Prostate gland (tissue), 2 donors: ENCODE measurements at regions not wholly inside any gene's neighbourhood (a gene's known extent, or its start where the extent isn't known, plus 50 kb on each side); places are given as distances from the start of the nearest gene placed in this dataset.

ENCODE experiments used
- DNase-seq: peaks from one replicate; pipeline ENCODE4 v3.0.0-alpha.2; 2019; ENCODE audit warnings: low spot score
- H3K27ac ChIP-seq, 2 donors: fragments of 200-600 bp; sonication (generic); 2 replicates each; pipeline ENCODE4 v1.5.1; 2017 to 2019
- H3K27me3 ChIP-seq: fragments of 200-600 bp; sonication (generic); replicated peaks from 2 replicates; pipeline ENCODE4 v1.5.1; 2019; ENCODE audit not compliant: insufficient read depth
- H3K36me3 ChIP-seq, 2 donors: fragments of 200-600 bp; sonication (generic); 1 replicate in 1 of 2; 2 replicates in 1 of 2; pipeline versions ENCODE4 v1.5.1 to v1.8.1; 2017 to 2019
- H3K4me1 ChIP-seq: fragments of 200-600 bp; sonication (generic); replicated peaks from 2 replicates; pipeline ENCODE4 v1.5.1; 2019
- H3K4me3 ChIP-seq, 2 donors: fragments of 200-600 bp; sonication (generic); 2 replicates each; pipeline ENCODE4 v1.5.1; 2017 to 2019
- H3K9me3 ChIP-seq: fragments of 200-600 bp; sonication (generic); 2 replicates; pipeline ENCODE4 v1.5.1; 2017
- CTCF ChIP-seq, 4 experiments: fragments of 200-600 bp in 2 of 4; fragments of 450-650 bp in 2 of 4; sonication (generic) in 2 of 4; IDR thresholded peaks; 1 replicate in 3 of 4; 2 replicates in 1 of 4; pipeline ENCODE4 v1.5.1; 2016 to 2019; ENCODE audit warnings: antibody characterized with exemption in 4 of 4, mild to moderate bottlenecking in 2 of 4, moderate library complexity in 2 of 4
- POLR2A ChIP-seq: fragments of 450-650 bp; IDR thresholded peaks from one replicate; pipeline ENCODE4 v1.6.1; 2016; ENCODE audit warnings: antibody characterized with exemption, mild to moderate bottlenecking
- POLR2AphosphoS5 ChIP-seq: sonication (generic); formaldehyde crosslinking; IDR thresholded peaks from one replicate; pipeline ENCODE4 v1.6.1; 2017; ENCODE audit warnings: antibody characterized with exemption
- WGBS: methylation state at CpG from one replicate; pipeline ENCODE4 v1.1.5; 2018; 5-methylcytosine and 5-hydroxymethylcytosine counted together
- intact Hi-C: fragments of 100-400 bp; cut with DNase I; formaldehyde crosslinking; loops from one replicate; pipeline ENCODE4 v1.14.2; 2022

- WGBS, result 48% methylated on average over 4 of the region's 4 CpGs
- TF ChIP-seq CTCF (IDR thresholded peaks at IDR 0.05) (no peak), POLR2A (no peak), POLR2AphosphoS5 (no peak)
- H3K9me3 ChIP-seq, result no peaks in the 10 kb centered on the region
- no peaks in the 10 kb centered on the region for H3K27me3 ChIP-seq
- no peak overlapping the region for H3K4me3 ChIP-seq
- no peaks in the 10 kb centered on the region for H3K36me3 ChIP-seq
- no peak for DNase-seq
- intact Hi-C loops, result no loop called here
- no peaks in the 10 kb centered on the region for H3K4me1 ChIP-seq
- H3K27ac ChIP-seq, result no peak overlapping the region
Observed at GRCh38 chr3:24899901-24900603, 405.4 kb upstream of the THRB start.

DNA sequence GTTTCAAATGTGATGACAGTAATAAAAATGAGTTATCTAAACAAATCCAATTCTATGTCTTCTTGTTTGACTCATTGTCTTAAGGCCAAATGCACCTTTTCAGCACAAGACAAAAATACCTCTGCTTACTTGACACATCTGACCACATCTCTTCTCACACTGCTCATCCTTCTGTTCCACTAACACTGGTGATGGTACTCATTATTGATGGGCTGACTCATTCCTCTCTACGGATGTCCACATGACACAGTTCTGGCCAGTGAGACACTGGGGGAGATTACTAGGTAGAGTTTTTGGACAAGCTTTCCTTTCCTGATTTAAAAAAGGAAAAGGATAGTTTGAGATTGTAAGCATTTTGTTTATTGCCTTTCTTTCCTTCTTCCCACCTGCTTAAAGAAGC lies 410.6 kb upstream of the THRB start:
- no peak for DNase-seq
- no peak overlapping the region for H3K27ac ChIP-seq
- no peaks in the 10 kb centered on the region for H3K36me3 ChIP-seq
- 89% methylated on average over 1 of the region's 1 CpG for WGBS
- no peaks in the 10 kb centered on the region for H3K4me1 ChIP-seq
- no peaks in the 10 kb centered on the region for H3K9me3 ChIP-seq
- intact Hi-C loops, result no loop called here
- TF ChIP-seq POLR2A (no peak), POLR2AphosphoS5 (no peak), CTCF (IDR thresholded peaks at IDR 0.05) (no peak)
- no peak overlapping the region for H3K4me3 ChIP-seq
- H3K27me3 ChIP-seq, result no peaks in the 10 kb centered on the region

DNA sequence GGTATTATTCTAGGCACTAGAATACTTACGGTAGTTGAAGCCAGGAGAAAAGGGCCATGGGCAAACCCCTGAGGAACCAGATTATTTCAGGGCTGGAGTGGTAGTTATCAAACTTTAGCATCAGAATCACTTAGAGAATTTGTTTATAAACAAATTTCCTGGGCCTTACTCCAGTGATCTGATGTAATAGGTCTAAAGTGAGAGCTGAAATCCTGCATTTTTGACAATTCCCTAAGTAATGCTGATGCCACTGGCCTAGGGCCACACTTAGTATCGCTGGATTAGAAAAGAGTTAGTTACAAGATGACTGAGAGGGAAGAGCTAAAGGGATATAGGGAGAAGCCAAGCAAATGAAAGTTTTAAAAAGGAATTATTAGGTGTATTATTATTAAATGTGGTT lies 412.5 kb upstream of the THRB start:
- Histone ChIP-seq H3K27ac (no peak overlapping the region), H3K36me3 (no peaks in the 10 kb centered on the region), H3K4me1 (no peaks in the 10 kb centered on the region), H3K27me3 (no peaks in the 10 kb centered on the region), H3K9me3 (no peaks in the 10 kb centered on the region), H3K4me3 (no peak overlapping the region)
- intact Hi-C loops, result no loop called here
- WGBS, result 83% methylated on average over 2 of the region's 2 CpGs
- DNase-seq, result no peak
- TF ChIP-seq CTCF (IDR thresholded peaks at IDR 0.05) (no peak), POLR2AphosphoS5 (no peak), POLR2A (no peak)

- intact Hi-C loops, result no loop called here
- TF ChIP-seq CTCF (IDR thresholded peaks at IDR 0.05) (no peak), POLR2AphosphoS5 (no peak), POLR2A (no peak)
- Histone ChIP-seq H3K36me3 (no peaks in the 10 kb centered on the region), H3K27ac (no peak overlapping the region), H3K27me3 (no peaks in the 10 kb centered on the region), H3K4me1 (no peaks in the 10 kb centered on the region), H3K4me3 (no peak overlapping the region), H3K9me3 (no peaks in the 10 kb centered on the region)
- 27% methylated on average over 3 of the region's 3 CpGs for WGBS
- DNase-seq, result no peak
Observed at GRCh38 chr3:24911076-24911475, 416.4 kb upstream of the THRB start.

GRCh38 chr3:24915639-24916038 lies 421.0 kb upstream of the THRB start:
- no peak for TF ChIP-seq POLR2A
- TF ChIP-seq POLR2AphosphoS5, result no peak
- TF ChIP-seq CTCF (IDR thresholded peaks at IDR 0.05), result no peak
- Histone ChIP-seq H3K4me1 (no peaks in the 10 kb centered on the region), H3K36me3 (no peaks in the 10 kb centered on the region), H3K9me3 (no peaks in the 10 kb centered on the region), H3K27me3 (no peaks in the 10 kb centered on the region), H3K4me3 (no peak overlapping the region), H3K27ac (no peak overlapping the region)
- intact Hi-C loops, result no loop called here
- DNase-seq, result no peak
- WGBS, result 85% methylated on average over 2 of the region's 2 CpGs
